SKM-1 treated with dmso at 0.1 percent for 144 hours (cell line): ENCODE measurements at regions not wholly inside any gene's neighbourhood (a gene's known extent, or its start where the extent isn't known, plus 50 kb on each side); places are given as distances from the start of the nearest gene placed in this dataset.

Experiments
- DNase-seq: peaks from one replicate; lab custom pipeline; 2025; ENCODE audit not compliant: unreplicated experiment; lab: John Stamatoyannopoulos, UW

DNA sequence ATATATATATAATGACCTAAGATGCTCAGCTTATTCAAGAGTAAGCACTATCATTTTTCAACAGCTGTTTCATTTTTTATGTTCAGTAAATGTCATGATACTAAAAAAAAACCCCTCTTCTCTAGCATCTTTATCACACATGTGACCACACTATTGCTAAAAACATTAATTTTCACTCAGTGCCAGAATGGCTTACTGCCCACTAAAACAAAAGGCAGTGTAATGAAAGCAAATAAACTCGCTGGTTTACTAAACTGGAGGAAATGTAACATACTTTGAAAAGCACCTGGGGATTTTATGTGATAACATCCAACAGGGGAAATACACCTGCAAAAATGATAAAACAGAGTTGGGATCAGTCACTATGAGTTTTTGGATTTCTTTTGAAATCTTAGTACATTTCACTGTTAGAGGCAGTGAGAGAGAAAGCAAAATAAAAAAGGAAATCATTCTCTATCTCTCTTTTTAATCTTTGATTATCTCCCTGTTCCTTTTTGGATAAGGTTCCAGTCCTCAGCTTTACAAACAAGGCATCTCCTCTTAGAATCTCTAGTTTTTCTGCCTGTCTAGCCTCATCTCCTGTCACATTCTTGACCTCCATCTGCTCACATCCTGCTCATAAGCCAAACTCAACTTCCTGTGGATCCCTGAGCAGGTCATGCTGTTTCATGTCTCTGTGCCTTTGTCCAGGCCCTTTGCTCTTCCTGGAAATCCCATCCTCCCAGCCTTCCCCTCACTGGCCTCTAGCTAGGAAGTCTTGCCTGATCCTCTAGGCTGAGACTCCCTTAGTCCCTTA lies 338.0 kb downstream of the MAN2A1 start:
- DNase-seq, result no peak

DNA sequence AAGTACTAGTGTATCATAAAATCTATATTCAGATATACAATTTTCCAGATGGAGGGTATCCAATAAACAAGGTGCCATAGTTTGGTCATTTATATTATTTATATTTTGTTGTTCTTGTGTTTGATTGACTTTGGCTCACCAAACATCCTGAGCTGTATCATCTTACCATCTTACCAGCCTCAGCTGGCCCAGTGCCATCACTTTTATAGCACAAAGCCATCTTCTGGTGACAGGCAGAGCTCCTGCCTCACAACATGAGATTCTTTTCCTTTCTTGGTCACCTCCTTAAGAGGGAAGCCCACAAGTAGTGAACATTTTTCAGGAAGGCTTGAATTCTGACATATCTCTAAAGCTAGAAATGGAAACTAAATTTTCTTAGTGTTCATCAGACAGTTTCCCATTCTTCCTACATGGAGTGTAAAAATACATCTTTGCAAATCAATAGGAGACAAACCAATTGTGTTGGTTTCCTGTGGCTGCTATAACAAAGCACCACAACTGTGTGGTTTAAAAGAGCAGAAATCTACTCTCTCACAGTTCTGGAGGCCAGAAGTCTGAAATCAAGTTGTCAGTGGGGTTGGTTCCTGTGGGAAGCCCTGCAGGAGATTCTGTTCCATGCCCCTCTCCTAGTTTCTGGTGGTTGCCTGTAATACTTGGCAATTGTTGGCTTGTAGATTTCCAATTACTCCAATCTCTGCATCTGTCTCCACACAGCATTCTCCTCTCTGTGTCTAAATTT lies 341.8 kb downstream of the MAN2A1 start:
- no peak for DNase-seq

DNA sequence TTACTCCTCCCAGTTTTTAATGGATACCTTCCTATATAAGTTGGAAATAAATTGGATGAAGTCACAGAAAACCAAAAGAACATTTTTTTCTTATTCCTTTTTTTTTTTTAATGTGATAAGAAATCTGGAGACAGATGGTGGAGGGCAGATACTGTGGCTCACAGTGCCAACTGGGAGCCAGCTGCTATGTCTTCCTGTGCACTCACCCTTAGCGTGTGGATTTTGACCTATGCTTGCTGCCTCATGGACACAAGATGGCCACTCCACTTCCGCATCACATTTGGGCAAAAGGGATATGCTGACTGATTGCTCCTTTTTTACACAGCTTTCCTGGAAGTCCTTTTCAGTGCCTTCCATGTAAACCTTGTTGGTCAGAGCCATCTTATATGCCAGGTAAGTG lies 342.6 kb downstream of the MAN2A1 start:
- DNase-seq, result no peak

DNA sequence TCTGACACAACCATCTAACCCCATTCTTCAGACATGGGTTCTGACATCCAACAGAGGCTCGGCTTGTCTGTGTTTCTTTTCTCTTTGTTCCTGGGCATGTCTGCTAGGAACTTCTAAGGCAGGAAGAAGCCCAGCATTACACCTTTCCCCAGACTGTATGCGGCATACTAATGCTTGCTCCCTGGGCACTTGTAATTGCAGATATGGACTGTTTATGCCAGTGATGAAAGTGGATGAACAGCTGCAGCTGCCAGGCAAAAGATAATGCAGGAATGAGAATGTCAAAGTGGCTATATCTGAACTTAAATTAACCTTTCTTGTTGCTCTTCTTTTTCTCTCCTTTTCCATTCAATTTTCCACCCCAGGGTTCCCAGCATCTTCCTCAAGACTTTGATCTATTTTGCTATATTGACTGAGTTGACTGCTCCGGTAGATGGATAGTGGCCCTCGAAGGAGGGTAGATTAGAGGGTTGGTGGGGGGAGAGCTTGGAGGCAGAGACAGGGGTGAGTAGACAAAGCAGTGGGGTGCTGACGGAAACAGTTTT lies 344.4 kb downstream of the MAN2A1 start:
- DNase-seq, result no peak

DNA sequence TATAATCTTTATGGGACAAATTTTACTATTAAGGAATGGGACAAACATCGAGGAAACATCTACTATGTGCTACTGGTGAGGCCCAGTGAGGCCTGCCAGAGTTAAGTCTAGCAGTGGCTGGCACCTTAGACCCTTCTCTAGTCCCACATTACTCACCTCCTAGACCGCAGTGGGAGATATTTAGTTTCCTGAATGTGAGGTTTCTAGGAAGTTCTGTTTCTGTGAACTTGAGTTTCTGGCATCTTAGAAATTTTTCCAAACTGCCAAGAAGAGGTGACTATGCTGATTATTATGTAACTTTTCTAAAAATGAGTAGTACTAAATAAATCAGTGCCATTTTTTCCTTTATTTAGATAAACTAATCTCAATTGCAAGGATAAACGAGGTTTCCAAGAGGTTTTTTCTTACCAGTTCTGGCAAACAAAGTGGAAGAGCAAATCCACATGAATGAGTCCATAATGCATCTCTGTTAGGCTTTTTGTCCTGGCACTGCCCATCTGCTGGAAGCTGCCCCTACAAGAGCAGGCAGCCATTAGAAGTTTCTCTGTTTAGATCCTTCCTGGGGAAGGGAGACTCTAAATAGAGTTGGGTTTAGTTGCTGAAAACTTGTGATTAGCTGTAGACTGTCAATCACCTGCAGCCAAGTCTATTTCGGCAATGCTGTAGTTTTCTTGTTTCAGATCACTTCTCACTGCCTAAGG lies 348.7 kb downstream of the MAN2A1 start:
- DNase-seq, result no peak

DNA sequence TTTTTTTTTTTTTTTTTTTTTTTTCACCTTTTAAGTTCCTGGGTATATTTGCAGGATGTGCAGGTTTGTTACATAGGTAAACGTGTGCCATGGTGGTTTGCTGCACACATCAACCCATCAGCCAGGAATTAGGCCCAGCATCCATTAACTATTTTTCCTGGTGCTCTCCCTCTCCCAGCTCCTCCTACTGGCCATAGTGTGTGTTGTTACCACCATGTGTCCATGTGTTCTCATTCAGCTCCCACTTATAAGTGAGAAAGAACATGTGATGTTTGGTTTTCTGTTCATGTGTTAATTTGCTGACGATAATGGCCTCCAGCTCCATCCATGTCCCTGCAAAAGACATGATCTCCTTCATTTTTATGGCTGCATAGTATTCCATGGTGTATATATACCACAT lies 350.5 kb downstream of the MAN2A1 start:
- no peak for DNase-seq

DNA sequence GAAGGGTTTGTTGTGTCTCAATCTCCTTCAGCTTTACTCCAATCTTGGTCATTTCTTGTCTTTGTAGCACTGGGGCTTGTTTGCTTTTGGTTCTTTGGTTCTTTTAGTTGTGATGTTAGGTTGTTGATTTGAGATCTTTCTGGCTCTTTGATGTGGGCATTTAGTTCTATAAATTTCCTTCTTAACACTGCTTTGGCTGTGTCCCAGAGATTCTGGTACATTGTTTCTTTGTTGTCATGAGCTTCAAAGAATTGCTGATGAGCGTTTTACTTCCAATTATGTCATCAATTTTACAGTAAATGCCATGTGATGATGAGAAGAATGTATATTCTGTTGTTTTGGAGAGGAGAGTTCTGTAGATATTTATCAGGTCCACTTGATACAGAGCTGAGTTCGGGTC lies 353.3 kb downstream of the MAN2A1 start:
- no peak for DNase-seq

DNA sequence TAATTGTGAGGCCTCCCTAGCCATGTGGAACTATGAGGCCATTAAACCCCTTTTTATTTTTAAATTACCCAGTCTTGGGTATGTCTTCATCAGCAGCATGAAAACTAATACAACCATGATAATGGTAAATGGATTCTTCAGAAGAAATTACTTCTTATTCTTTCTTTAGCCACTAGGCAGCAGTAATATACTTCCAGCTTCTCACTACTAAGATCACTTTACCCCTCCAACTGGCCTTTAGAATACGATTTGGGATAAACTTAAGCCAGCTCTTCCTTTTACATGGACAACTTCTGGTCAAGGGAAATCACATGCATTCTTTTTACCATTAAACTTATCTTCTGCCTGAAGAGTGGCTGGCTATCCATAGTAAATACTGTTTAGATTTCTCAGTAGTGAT lies 355.4 kb downstream of the MAN2A1 start:
- no peak for DNase-seq

DNA sequence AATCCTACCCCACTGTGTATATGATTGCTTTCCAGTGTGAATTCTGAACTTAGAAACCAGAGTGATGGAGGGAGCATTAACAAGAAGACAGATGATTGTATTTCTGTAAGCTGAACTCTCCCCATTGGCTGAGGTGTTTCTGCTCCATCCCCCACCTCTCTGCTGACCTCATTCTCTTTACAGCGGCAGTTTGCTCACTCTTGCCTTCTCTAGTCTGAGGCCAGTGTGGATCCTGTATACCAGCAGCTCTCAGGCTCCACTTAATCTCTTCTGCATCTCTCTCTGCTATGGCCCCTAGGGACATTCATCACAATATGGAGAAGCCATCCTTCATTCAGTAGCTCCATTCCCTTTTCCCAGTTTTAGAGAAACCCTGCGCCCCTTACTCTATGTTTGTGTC lies 358.8 kb downstream of the MAN2A1 start:
- DNase-seq, result no peak

DNA sequence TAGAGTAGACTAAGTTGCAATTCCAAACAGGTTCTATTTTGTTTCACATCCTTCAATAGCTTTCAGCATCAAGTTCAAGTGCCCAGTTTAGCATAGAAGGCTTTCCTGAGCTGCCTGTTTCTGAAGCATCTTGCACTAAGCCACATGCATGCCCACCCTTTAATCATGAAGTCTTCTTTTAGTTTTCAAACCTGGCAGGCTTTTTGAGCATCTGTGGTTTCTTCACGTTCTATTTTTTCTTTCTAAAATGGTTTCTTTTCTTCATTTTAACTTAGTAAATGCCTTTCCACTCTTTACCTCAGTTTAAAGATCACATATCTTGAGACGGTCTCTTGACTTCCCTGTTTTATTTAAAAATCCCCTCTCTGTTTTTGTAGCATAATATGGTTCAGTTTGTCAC lies 360.1 kb downstream of the MAN2A1 start:
- DNase-seq, result no peak

DNA sequence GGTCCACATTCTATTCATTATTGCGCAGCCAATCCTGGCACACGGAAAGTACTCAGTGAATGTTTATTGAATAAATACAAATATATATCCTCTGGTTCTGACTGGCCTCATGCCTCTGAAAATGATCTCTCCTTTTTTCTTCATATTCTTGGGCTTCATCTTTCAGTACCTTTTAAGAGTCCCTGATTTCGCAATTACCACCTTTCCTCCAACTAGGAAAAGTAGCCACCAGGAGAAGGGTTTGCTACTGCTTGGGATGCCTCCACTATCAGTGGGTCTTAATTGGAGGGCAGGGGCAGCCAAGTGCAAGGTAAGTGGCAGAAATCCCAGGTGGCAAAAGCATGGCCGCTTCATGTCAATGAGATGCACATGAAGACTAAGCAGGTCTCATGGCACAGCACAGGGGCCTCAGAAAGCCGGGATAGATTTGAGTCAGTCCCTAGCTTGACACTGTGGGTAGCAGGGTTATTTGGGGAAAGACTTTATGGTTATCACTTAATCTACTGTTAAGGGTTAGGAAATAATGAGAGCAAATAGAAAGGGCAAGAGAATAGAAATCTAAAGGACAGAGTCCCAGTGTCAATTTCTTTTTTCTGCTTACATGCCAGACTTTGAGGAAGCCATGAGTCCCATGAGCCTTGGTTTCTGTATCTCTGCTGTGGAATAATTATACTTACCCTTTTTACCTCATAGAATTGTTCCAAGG lies 361.1 kb downstream of the MAN2A1 start:
- no peak for DNase-seq

DNA sequence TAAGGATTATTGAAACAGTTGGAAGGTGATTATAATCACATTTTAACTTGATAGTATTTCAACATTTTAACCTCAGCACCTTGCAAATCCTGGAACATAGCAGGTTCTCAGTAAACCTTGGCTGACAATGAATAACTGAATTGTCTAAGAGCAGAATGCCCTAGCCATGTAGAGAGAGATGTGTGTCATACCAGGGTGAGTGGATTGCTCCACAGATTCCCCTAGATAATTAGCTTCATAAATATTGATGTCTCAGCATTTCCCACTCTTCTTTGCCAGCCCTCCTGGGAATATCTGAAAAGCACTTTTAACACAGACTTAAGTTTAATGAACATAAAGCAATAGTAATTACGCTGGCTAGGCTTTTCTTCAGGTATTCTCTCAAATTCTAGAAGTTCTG lies 363.5 kb downstream of the MAN2A1 start:
- DNase-seq, result no peak

DNA sequence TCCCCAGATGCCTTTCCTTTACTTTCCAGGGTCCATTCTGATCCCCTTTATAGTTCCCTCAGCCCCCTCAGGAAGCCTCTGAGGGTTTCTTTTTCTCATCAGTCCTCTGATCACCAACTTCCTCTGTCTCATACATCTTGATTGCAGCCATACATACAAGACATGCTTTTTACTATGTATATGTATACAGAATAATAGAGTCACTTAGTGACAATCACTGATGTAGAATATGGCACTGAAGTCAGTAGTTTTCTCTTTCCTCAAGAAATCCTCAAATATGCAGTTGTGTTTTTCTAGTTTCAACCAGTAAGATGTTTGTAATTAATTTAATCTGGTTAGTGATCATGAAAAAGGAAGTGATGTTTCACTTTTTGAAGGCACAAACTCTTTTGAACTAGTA lies 364.1 kb downstream of the MAN2A1 start:
- DNase-seq, result no peak

DNA sequence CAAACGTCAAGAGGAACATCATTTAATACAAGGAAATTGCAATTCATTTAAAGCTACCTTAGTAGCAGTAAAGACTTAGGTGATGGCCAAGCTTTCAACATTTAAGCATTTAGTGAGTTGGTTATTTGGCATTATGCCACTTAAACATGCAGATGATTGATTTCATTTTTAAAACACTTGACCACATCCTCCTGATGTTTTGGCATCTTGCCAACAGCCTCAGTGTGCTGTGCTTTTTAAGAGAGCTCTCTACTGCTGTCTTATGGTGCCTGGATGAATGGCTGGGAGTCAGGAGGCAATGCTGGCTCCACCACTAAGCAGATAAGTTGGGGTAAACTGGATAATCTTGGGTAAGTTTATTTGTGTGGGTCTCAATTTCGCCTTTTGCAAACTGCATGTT lies 364.5 kb downstream of the MAN2A1 start:
- peak; percentile 49 for DNase-seq

DNA sequence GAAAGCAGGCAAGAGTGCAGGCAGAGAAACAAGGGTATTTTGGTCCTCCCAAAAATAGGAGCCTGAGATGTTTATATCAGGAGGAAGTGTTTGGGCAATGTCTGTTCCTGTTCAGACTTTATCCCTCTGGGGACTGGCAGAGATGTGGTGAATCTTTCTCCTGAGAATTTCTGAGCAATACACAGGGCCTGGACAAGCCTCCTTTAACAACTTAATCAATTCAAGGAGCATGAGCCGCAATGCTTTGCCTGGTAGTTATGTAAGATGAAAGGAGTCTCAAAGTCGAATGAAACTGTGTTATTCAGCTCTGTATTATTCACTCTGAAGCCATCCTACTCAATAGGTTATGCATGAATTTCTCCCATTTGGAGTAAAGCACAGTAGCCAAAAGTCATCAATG lies 365.6 kb downstream of the MAN2A1 start:
- DNase-seq, result peak; percentile 6

DNA sequence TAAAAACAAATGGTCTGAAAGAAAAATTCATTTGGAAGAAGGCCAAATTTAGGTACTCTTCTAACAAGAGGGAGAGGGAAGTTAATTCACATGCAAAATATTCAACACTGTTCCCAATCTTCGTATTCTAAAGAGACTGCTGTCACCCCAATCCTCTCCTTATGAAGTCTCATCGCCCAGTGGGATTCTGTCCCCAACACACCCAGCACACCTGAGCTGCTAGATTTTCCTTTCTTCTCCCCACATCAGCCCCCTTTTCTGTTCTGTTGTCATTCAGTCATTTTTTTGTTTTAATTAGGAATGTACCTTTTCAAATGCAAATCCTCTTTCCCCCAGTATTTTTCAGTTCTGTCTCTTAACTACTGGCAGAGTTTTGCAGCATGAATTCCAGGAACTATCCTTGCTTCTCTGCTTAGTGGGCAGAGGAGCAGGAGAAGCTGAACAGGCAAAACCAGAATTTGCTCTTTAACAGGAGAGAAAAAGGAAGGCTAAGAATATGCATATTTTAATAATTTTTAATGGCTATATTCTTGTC lies 366.9 kb downstream of the MAN2A1 start:
- no peak for DNase-seq

DNA sequence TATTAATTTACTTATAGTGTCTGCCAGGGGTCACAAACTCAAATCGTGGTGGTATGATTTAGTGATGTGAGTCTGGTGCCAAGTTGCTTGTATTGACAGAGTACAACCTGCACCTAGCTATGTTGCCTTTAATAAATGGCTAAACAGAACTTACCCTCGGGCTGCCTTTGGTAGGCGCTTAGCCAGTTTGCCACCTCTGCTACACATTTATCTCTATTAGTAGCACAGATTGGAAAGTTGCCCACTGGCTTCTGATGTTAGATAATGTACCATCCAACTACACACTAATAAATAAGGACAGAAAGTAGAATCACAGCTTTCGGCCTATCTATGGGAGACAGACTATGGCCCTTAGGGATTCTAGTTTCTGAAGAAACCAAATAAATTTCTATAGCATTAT lies 368.4 kb downstream of the MAN2A1 start:
- DNase-seq, result no peak

DNA sequence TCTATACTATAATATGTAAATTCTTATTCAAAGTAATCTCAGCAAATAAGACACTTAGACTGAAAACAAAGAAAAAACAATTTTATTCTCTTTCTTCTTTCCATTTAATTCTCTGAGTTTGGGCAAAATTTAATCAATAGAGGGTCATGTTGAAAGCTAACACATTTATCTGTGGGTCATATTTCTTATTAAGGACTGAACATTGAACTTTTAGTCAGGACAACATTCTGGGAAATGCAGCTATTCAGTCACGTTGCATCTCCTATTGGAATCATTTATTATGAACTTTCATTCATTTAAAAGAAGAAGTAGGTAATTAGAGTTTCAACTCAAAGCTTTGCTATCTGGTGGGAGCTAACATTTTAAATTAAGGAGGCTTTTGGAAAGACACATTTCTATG lies 372.5 kb downstream of the MAN2A1 start:
- no peak for DNase-seq

DNA sequence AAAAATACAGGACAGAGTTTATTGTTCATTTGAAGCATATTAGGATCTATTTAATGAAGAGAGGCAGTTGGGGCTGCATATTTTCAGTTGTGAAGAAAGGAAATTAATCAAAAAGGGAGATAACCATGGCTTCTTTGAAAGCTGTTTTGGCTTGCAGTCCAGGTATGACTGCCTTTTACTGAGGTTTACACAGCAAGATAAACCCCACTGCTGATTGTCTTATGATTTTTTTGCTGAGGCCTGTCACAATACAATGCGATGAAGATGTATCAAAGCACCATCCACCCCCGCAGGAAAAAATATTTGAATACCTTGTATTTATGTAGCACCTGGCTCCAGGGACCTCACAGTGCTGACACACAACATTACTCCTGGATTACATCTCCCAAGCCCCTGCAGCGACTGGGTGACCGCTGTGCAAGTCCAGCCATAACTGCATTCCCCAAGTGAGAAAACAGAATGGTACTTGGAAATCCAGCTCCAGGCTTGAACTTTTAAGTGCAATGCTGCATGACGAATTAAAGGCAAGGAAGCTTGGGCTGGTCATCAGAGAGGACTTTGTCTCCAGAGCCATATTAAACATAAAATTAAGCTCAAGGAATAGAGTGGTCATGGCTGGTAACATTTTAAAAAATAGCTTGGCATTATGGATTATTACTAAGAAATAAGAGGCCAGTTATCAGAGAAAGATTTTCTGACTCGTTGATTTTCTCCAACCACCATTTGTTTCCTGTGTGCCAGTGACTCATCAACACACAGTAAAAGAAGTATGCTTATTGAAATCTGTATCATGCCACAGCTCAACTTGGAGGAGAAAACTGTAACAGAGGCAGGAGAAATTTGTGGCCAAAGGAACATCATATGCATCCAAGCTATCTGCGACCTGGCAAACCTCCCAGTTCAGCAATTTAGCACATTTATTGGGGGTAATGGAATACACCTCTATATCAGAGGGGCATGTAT lies 374.2 kb downstream of the MAN2A1 start:
- no peak for DNase-seq
